GM12801 (cell line): ENCODE measurements at regions not wholly inside any gene's neighbourhood (a gene's known extent, or its start where the extent isn't known, plus 50 kb on each side); places are given as distances from the start of the nearest gene placed in this dataset.

ENCODE experiments used
- TF ChIP-seq, protein P1 (sequence below): IDR thresholded peaks from one replicate; pipeline ENCODE4 v1.5.1; 2011; ENCODE audit warnings: control low read depth; ENCODE audit not compliant: insufficient read length; ENCODE audit errors: extremely low read depth

DNA sequence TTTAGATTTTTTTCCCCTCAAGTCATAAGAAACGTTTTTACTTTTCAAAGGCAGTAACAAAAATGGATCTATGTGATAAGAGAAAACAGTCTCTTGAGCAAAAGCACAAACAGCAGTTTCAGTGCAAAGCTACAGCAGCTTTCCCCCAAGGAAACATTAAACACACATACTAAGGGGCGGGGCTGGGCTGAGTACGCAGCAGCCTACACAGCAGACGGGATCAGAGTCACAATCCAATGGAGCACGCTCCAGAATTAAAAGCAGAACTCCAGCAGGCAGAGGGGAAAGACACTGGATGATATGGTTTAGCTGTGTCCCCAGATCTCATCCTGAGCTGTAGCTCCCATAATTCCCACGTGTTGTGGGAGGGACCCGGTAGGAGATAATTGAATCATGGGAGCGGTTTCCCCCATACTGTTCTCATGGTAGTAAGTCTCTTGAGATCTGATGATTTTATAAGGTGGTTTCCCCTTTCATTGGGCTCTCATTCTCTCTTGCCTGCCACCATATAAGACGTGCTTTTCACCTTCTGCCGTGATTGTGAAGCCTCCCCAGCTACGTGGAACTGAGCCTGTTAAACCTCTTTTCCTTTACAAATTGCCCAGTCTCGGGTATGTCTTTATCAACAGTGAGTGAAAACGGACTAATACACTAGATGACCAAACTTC lies 116.2 kb upstream of the SLCO3A1 start:
- TF ChIP-seq, protein P1, sequence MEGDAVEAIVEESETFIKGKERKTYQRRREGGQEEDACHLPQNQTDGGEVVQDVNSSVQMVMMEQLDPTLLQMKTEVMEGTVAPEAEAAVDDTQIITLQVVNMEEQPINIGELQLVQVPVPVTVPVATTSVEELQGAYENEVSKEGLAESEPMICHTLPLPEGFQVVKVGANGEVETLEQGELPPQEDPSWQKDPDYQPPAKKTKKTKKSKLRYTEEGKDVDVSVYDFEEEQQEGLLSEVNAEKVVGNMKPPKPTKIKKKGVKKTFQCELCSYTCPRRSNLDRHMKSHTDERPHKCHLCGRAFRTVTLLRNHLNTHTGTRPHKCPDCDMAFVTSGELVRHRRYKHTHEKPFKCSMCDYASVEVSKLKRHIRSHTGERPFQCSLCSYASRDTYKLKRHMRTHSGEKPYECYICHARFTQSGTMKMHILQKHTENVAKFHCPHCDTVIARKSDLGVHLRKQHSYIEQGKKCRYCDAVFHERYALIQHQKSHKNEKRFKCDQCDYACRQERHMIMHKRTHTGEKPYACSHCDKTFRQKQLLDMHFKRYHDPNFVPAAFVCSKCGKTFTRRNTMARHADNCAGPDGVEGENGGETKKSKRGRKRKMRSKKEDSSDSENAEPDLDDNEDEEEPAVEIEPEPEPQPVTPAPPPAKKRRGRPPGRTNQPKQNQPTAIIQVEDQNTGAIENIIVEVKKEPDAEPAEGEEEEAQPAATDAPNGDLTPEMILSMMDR: no peak

DNA sequence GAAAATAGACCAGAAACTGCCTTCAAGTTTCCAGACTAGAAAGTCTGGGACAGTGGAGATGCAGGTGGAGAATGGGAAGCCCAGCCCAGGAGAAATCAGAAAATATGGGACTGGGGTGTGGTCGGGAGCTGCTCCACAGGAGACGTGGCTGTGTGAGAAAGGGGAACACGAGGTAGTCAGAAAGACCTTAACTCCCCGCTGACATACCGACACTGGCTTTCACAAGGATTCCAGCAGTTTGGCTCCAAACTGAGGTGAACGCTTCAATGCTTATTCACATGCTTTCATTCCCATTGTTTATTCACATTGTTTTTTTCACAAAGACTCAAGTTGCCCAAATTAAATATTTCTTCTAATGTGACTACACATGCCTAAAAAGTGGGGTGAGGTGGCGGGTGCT lies 111.5 kb upstream of the SLCO3A1 start:
- TF ChIP-seq, protein P1: no peak

DNA sequence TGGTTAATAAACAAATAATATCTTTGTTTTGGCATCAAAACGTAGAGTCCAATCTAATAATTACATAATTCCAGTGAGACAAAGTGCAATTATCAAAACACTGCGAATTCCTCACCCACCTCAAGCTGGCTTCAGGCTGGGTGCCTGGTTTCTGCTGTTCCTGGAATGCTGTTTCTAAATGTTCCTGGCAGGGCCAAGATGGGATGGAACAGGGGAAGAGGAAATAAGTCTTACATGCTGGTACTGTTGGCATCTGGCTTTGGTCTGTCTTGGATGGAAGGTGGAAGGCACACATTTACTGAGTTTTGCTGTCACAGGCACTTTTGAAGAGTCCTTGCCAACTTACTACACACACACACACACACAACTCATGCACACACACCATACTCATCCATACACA lies 101.9 kb upstream of the SLCO3A1 start:
- TF ChIP-seq, protein P1: no peak

DNA sequence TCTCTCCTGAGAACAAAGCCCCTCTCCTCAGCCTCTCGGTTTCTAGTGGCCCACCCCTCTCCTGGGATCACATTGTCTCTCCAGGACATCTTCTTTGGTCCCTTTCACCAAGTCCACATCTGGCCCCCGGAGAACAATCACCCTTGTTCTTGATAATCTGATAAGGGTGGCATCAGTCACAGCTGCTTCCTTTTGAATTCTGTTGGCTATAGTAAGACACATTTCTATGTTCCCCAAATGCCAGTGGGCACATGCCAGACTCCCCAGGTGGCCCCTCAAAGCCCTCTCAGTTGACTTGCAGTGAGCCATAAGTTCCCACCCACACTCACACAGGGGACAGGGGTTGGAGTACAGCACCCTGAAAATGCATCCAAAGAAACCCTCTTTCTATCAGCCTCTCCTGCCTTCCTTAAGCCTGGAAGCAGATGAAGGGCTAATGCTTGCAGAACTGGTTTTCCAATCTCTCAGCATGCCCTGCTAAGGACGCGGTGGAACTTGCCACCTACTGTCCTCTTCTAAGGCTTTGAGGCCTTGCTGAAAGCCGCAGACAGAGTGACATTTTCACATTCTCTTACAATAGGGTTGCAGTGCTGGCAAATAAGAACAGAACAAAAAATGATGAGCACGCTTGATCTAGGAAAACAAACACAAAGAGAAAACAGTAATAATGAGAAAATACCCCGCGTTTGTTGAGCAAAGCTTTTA lies 101.3 kb upstream of the SLCO3A1 start:
- TF ChIP-seq, protein P1: no peak

DNA sequence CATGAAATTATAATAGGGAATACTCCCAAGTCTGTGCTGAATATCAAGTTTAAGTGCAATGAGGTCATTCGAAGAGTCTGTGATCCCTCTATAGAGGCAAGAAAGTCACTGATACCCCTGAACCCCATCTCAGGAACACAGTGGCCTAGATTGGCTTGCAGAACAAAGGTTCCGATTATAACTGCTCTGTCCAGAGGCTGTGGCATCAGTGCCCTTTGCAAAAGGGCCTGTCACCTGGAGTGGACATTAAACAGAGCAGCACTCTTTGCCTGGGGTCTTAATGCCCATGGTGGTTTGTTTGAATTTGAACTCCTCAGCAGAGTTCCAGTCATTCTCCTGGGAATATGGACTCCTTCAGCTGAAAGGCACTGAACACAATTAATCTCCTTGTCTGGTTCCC lies 93.9 kb upstream of the SLCO3A1 start:
- TF ChIP-seq, protein P1: no peak

DNA sequence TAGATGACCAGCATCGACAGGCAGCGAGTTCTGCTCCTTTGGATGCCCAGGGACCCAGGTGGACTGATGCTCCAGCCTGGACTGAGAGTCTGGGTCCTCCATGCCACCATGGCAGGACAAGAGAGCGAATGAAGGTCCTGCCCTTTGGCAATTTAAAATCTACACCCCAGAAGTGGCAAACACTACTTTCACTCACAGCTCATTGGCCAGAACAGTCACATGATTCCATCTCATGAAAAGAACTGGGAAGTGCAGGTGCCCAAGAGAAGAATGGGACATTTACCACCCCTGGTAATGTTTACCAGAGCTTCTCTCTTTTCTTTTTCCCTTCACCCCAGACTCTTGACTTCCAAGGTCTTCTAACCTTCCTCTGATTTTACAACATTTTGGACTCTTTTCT lies 87.8 kb upstream of the SLCO3A1 start:
- TF ChIP-seq, protein P1: no peak

DNA sequence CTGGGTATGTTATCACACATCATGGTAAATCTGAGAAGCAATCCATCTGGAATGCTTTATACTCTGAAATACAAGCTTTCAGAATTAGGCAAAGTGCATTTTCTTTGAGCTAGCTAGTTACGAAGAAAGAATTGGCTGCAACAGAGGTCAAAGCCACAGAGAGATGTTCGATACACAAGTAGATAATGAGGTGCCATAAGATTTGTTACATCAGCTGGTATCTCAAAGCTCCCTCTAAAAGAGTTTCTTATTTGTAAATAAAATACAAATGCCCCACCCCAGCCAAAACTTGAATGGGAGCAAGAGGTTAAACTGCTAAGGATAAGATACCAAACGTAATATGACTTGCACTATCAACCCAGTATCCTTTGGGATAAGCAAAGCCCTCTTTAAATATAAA lies 84.0 kb upstream of the SLCO3A1 start:
- TF ChIP-seq, protein P1: no peak
